WTC11 (cell line): ENCODE measurements at regions not wholly inside any gene's neighbourhood (a gene's known extent, or its start where the extent isn't known, plus 50 kb on each side); places are given as distances from the start of the nearest gene placed in this dataset.
A peak's percentile ranks its signal among the peaks of the same experiment; 100 is the strongest.

Experiments used
- ATAC-seq: fragments of 200-7000 bp; cut with Tn5 transposase; 2 replicates; pipeline ENCODE4 v1.10.0; 2021; ENCODE audit warnings: mild to moderate bottlenecking, moderate library complexity
- CTCF ChIA-PET: fragments of 300-600 bp; sonication (Branson Sonifier 250); formaldehyde crosslinking; loops from one replicate; lab custom pipeline; 2021; ENCODE audit warnings: antibody characterized with exemption; lab: Charles Lee
- POLR2A ChIA-PET: fragments of 350-600 bp; sonication (Branson Sonifier 250); formaldehyde crosslinking; loops from one replicate; lab custom pipeline; 2021; ENCODE audit warnings: antibody characterized with exemption; lab: Charles Lee
- DNase-seq: peaks from one replicate; pipeline ENCODE4 v3.0.0; 2021; ENCODE audit warnings: low spot score
- H3K27ac Mint-ChIP-seq: 2 replicates; pipeline ENCODE4 v1.8.0; 2021; ENCODE audit warnings: mixed read lengths
- H3K27me3 Mint-ChIP-seq: 2 replicates; pipeline ENCODE4 v1.8.0; 2021; ENCODE audit warnings: low read depth, mild to moderate bottlenecking, moderate library complexity, mixed read lengths
- H3K36me3 Mint-ChIP-seq: 2 replicates; pipeline ENCODE4 v1.8.0; 2021; ENCODE audit warnings: mixed read lengths
- H3K4me1 Mint-ChIP-seq: 2 replicates; pipeline ENCODE4 v1.8.0; 2022; ENCODE audit warnings: mixed read lengths
- H3K4me3 Mint-ChIP-seq: 2 replicates; pipeline ENCODE4 v1.8.0; 2021; ENCODE audit warnings: mild to moderate bottlenecking, moderate library complexity, mixed read lengths
- H3K9me3 Mint-ChIP-seq: 2 replicates; pipeline ENCODE4 v1.8.0; 2021; ENCODE audit warnings: mixed read lengths
- ATF6 ChIP-seq: sonication (generic); formaldehyde crosslinking; IDR thresholded peaks from 2 replicates; pipeline ENCODE4 v1.8.1; 2023; ENCODE audit warnings: mild to moderate bottlenecking, missing genetic modification reagents
- CBFB ChIP-seq: sonication (generic); formaldehyde crosslinking; IDR thresholded peaks from 2 replicates; pipeline ENCODE4 v1.8.1; 2022; ENCODE audit warnings: mild to moderate bottlenecking, low read depth, missing genetic modification reagents
- CDX4 ChIP-seq: fragments of 250-450 bp; sonication (Bioruptor Pico); IDR thresholded peaks from 2 replicates; pipeline ENCODE4 v1.9.0; 2021; ENCODE audit warnings: moderate library complexity, mild to moderate bottlenecking, inconsistent platforms, borderline replicate concordance
- E2F1 ChIP-seq: sonication (generic); formaldehyde crosslinking; IDR thresholded peaks from 2 replicates; pipeline ENCODE4 v1.8.0; 2022; ENCODE audit warnings: mild to moderate bottlenecking, missing genetic modification reagents
- GRHL2 ChIP-seq: fragments of 250-450 bp; sonication (Bioruptor Pico); IDR thresholded peaks from 2 replicates; pipeline ENCODE4 v1.8.0; 2022; ENCODE audit warnings: mild to moderate bottlenecking, moderate library complexity; ENCODE audit not compliant: insufficient replicate concordance, severe bottlenecking
- IRF1 ChIP-seq: sonication (generic); formaldehyde crosslinking; IDR thresholded peaks from 2 replicates; pipeline ENCODE4 v1.8.0; 2023; ENCODE audit warnings: missing genetic modification reagents
- JAZF1 ChIP-seq: fragments of 250-450 bp; sonication (Bioruptor Pico); IDR thresholded peaks from 2 replicates; pipeline ENCODE4 v1.9.0; 2021; ENCODE audit warnings: moderate library complexity, mild to moderate bottlenecking, inconsistent platforms
- NFATC4 ChIP-seq: fragments of 250-450 bp; sonication (Bioruptor Pico); IDR thresholded peaks from 2 replicates; pipeline ENCODE4 v1.9.0; 2021; ENCODE audit warnings: mild to moderate bottlenecking
- NR1H2 ChIP-seq: sonication (generic); formaldehyde crosslinking; IDR thresholded peaks from 2 replicates; pipeline ENCODE4 v1.9.0; 2021; ENCODE audit warnings: mild to moderate bottlenecking, moderate library complexity, missing genetic modification reagents
- OVOL2 ChIP-seq: fragments of 250-450 bp; sonication (Bioruptor Pico); IDR thresholded peaks from 2 replicates; pipeline ENCODE4 v1.9.0; 2021; ENCODE audit warnings: mild to moderate bottlenecking, borderline replicate concordance
- RELA ChIP-seq: sonication (generic); formaldehyde crosslinking; IDR thresholded peaks from 2 replicates; pipeline ENCODE4 v1.8.1; 2022; ENCODE audit warnings: missing genetic modification reagents, mild to moderate bottlenecking, borderline replicate concordance
- SMAD3 ChIP-seq: sonication (generic); formaldehyde crosslinking; IDR thresholded peaks from 2 replicates; pipeline ENCODE4 v1.8.0; 2022; ENCODE audit warnings: missing genetic modification reagents, mild to moderate bottlenecking, borderline replicate concordance
- SMAD4 ChIP-seq: sonication (generic); formaldehyde crosslinking; IDR thresholded peaks from 2 replicates; pipeline ENCODE4 v1.8.0; 2022; ENCODE audit warnings: mild to moderate bottlenecking, missing genetic modification reagents
- SP1 ChIP-seq: sonication (generic); formaldehyde crosslinking; conservative IDR thresholded peaks from 2 replicates; pipeline ENCODE4 v1.8.1; 2022; ENCODE audit warnings: missing genetic modification reagents
- TCF7 ChIP-seq: sonication (generic); formaldehyde crosslinking; IDR thresholded peaks from 2 replicates; pipeline ENCODE4 v1.8.0; 2022; ENCODE audit warnings: mild to moderate bottlenecking, low read depth, missing genetic modification reagents, moderate library complexity
- TEAD4 ChIP-seq: sonication (generic); formaldehyde crosslinking; IDR thresholded peaks from 2 replicates; pipeline ENCODE4 v1.8.0; 2022; ENCODE audit warnings: mild to moderate bottlenecking, missing genetic modification reagents
- ZBTB43 ChIP-seq: sonication (generic); formaldehyde crosslinking; IDR thresholded peaks from 2 replicates; pipeline ENCODE4 v1.8.1; 2023; ENCODE audit warnings: mild to moderate bottlenecking, missing genetic modification reagents
- ZMAT4 ChIP-seq: fragments of 250-450 bp; sonication (Bioruptor Pico); IDR thresholded peaks from 2 replicates; pipeline ENCODE4 v1.9.0; 2021; ENCODE audit warnings: mild to moderate bottlenecking
- ZNF138 ChIP-seq: sonication (generic); formaldehyde crosslinking; conservative IDR thresholded peaks from 2 replicates; pipeline ENCODE4 v1.8.1; 2022; ENCODE audit warnings: mild to moderate bottlenecking, moderate library complexity, missing genetic modification reagents
- ZNF219 ChIP-seq: sonication (generic); formaldehyde crosslinking; IDR thresholded peaks from 2 replicates; pipeline ENCODE4 v1.8.0; 2023; ENCODE audit warnings: missing genetic modification reagents, mild to moderate bottlenecking, borderline replicate concordance
- ZNF263 ChIP-seq: sonication (generic); formaldehyde crosslinking; IDR thresholded peaks from 2 replicates; pipeline ENCODE4 v1.8.1; 2022; ENCODE audit warnings: low read depth, mild to moderate bottlenecking, moderate library complexity, missing genetic modification reagents
- ZNF281 ChIP-seq: sonication (generic); formaldehyde crosslinking; IDR thresholded peaks from 2 replicates; pipeline ENCODE4 v1.8.0; 2023; ENCODE audit warnings: mild to moderate bottlenecking, missing genetic modification reagents
- ZNF512 ChIP-seq: sonication (generic); formaldehyde crosslinking; IDR thresholded peaks from 2 replicates; pipeline ENCODE4 v1.8.1; 2022; ENCODE audit warnings: missing genetic modification reagents, borderline replicate concordance

- TF ChIP-seq ZNF219 (CRISPR knock-in tag): no peak
- TF ChIP-seq CDX4 (CRISPR knock-in tag): no peak
- no peak for TF ChIP-seq ATF6 (CRISPR knock-in tag)
- no peak for TF ChIP-seq SMAD4 (CRISPR knock-in tag)
- TF ChIP-seq SP1 (CRISPR knock-in tag): no peak
- TF ChIP-seq ZNF512 (CRISPR knock-in tag): no peak
These were observed 450.4 kb downstream of the LRFN5 start (continued) for GRCh38 chr14:42057111-42057510.

- ATAC-seq: peak; percentile 24; the same call in 1 of the 2 replicates
- no peak for TF ChIP-seq CBFB (CRISPR knock-in tag)
- TF ChIP-seq SMAD3 (CRISPR knock-in tag): no peak
- TF ChIP-seq GRHL2: no peak
- no peak for TF ChIP-seq TEAD4
- TF ChIP-seq TCF7 (CRISPR knock-in tag): no peak
- TF ChIP-seq ZNF281 (CRISPR knock-in tag): no peak
- no peak for TF ChIP-seq ZBTB43 (CRISPR knock-in tag)
- no peak for TF ChIP-seq IRF1 (CRISPR knock-in tag)
- no peak for TF ChIP-seq NFATC4 (CRISPR knock-in tag)
- no peak for TF ChIP-seq E2F1 (CRISPR knock-in tag)
- TF ChIP-seq JAZF1 (CRISPR knock-in tag): no peak
- TF ChIP-seq ZNF138 (CRISPR knock-in tag): no peak
- TF ChIP-seq NR1H2 (CRISPR knock-in tag): no peak
- TF ChIP-seq RELA (CRISPR knock-in tag): no peak
- no peak for TF ChIP-seq ZNF263 (CRISPR knock-in tag)
- no peak for TF ChIP-seq OVOL2
- no peak for TF ChIP-seq ATF6 (CRISPR knock-in tag)
- TF ChIP-seq ZMAT4 (CRISPR knock-in tag): no peak
- TF ChIP-seq, all 79 proteins: peak for 0
- H3K27me3 Mint-ChIP-seq: no peaks in the 10 kb centered on the region
- no peak overlapping the region for H3K4me3 Mint-ChIP-seq
- ChIA-PET CTCF (no interaction called here), POLR2A (no interaction called here)
- H3K9me3 Mint-ChIP-seq: no peaks in the 10 kb centered on the region
- peak overlapping the region; percentile 45; the same call in 1 of the 2 replicates for H3K27ac Mint-ChIP-seq
- peaks cover 13% of the 10 kb centered on the region for H3K4me1 Mint-ChIP-seq
- no peak for DNase-seq
- no peaks in the 10 kb centered on the region for H3K36me3 Mint-ChIP-seq
These were observed 440.9 kb downstream of the LRFN5 start for GRCh38 chr14:42047421-42048055.
